GM23338 (cell line): ENCODE measurements at regions not wholly inside any gene's neighbourhood (a gene's known extent, or its start where the extent isn't known, plus 50 kb on each side); places are given as distances from the start of the nearest gene placed in this dataset.

Source experiments
- EZH2phosphoT487 ChIP-seq: fragments of 200-600 bp; sonication (generic); IDR thresholded peaks from one replicate; pipeline ENCODE4 v1.8.1; 2018; ENCODE audit warnings: antibody characterized with exemption; ENCODE audit not compliant: unreplicated experiment
- TF ChIP-seq, protein P1 (sequence below): IDR thresholded peaks from one replicate; pipeline ENCODE4 v1.6.1; 2018; ENCODE audit warnings: antibody characterized with exemption; ENCODE audit not compliant: unreplicated experiment

DNA sequence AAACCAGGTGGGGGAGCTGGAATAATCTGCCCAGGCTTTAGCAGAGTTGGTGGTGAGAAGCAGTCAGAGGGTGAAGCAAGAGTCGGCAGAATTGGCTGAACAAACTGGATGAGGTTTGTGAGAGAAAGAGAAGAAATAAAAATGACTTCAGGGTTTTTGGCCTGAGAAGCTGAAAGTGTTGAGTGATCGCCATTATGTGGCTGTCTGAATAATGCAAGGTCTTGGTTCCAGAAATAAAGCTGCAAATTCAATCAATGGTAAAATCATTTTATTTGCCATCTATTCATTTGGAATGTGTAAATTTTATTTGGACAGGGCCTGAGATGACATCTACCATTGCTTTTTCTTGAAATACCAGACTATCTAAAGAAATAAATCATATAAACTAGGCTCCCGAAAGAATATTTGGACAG is 50.4 kb upstream of the DAB2 start:
- no peak for TF ChIP-seq EZH2phosphoT487
- TF ChIP-seq, protein P1, sequence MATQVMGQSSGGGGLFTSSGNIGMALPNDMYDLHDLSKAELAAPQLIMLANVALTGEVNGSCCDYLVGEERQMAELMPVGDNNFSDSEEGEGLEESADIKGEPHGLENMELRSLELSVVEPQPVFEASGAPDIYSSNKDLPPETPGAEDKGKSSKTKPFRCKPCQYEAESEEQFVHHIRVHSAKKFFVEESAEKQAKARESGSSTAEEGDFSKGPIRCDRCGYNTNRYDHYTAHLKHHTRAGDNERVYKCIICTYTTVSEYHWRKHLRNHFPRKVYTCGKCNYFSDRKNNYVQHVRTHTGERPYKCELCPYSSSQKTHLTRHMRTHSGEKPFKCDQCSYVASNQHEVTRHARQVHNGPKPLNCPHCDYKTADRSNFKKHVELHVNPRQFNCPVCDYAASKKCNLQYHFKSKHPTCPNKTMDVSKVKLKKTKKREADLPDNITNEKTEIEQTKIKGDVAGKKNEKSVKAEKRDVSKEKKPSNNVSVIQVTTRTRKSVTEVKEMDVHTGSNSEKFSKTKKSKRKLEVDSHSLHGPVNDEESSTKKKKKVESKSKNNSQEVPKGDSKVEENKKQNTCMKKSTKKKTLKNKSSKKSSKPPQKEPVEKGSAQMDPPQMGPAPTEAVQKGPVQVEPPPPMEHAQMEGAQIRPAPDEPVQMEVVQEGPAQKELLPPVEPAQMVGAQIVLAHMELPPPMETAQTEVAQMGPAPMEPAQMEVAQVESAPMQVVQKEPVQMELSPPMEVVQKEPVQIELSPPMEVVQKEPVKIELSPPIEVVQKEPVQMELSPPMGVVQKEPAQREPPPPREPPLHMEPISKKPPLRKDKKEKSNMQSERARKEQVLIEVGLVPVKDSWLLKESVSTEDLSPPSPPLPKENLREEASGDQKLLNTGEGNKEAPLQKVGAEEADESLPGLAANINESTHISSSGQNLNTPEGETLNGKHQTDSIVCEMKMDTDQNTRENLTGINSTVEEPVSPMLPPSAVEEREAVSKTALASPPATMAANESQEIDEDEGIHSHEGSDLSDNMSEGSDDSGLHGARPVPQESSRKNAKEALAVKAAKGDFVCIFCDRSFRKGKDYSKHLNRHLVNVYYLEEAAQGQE = no peak
